ENCODE measurements at regions not wholly inside any gene's neighbourhood (a gene's known extent, or its start where the extent isn't known, plus 50 kb on each side); places are given as distances from the start of the nearest gene placed in this dataset.

- Histone ChIP-seq H3K27me3 (ENCODE audit: control insufficient read depth, insufficient read depth, low read length) (no peaks in the 10 kb centered on the region), H3K36me3 (ENCODE audit: control insufficient read depth, insufficient read depth, low read length) (no peaks in the 10 kb centered on the region), H3K4me3 (ENCODE audit: low read length) (no peak overlapping the region), H3K9me3 (ENCODE audit: control insufficient read depth, low read depth, low read length) (no peaks in the 10 kb centered on the region), H3K4me1 (ENCODE audit: control insufficient read depth, insufficient read depth, low read length) (no peaks in the 10 kb centered on the region), H3K27ac (ENCODE audit: low read length) (no peak overlapping the region)
- no CpG with 5 or more reads among the region's 3 CpGs for WGBS (ENCODE audit: insufficient coverage, low lambda C conversion rate)
- no peak for DNase-seq
These were observed 77.1 kb upstream of the COL3A1 start for GRCh38 chr2:188897096-188897495.

- H3K27me3 ChIP-seq (ENCODE audit: control insufficient read depth, insufficient read depth, low read length) = no peaks in the 10 kb centered on the region
- H3K4me1 ChIP-seq (ENCODE audit: control insufficient read depth, insufficient read depth, low read length) = no peaks in the 10 kb centered on the region
- H3K4me3 ChIP-seq (ENCODE audit: low read length) = no peak overlapping the region
- 100% methylated on average over 1 of the region's 4 CpGs for WGBS (ENCODE audit: insufficient coverage, low lambda C conversion rate)
- no peak overlapping the region for H3K27ac ChIP-seq (ENCODE audit: low read length)
- H3K36me3 ChIP-seq (ENCODE audit: control insufficient read depth, insufficient read depth, low read length) = no peaks in the 10 kb centered on the region
- DNase-seq = no peak
- no peaks in the 10 kb centered on the region for H3K9me3 ChIP-seq (ENCODE audit: control insufficient read depth, low read depth, low read length)
These were observed 75.9 kb upstream of the COL3A1 start for GRCh38 chr2:188898261-188898660.

DNA sequence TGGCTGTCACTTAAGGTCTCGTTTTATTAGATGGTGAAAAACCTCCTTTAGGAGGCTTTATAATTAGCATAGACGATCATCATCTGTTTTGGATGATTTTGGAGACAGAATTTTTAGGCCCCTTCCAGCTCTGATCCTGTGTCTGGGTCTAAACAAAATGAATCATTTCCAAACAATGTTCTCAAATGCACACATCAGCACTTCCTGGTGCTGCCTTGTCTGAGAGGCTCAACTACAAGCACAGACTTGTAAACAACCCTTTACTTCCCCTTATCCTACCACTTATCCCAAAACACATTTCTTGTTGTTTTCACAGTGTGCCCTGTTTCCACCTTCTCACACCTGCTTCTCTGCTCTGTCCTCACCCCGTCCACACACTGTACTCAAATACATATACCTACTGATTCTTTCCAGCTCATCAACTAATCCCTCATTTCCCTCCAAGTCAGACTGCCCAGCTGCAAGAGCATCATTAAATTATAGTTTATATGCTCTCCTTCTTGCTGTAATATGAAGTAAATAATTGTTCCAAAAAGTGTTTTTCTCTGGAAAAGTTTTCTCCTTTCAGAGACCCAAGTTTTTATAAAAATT, 71.2 kb upstream of the COL3A1 start:
- Histone ChIP-seq H3K27me3 (ENCODE audit: control insufficient read depth, insufficient read depth, low read length) (no peaks in the 10 kb centered on the region), H3K9me3 (ENCODE audit: control insufficient read depth, low read depth, low read length) (no peaks in the 10 kb centered on the region), H3K27ac (ENCODE audit: low read length) (no peak overlapping the region), H3K4me3 (ENCODE audit: low read length) (no peak overlapping the region), H3K4me1 (ENCODE audit: control insufficient read depth, insufficient read depth, low read length) (no peaks in the 10 kb centered on the region), H3K36me3 (ENCODE audit: control insufficient read depth, insufficient read depth, low read length) (no peaks in the 10 kb centered on the region)
- 90% methylated on average over 2 of the region's 3 CpGs for WGBS (ENCODE audit: insufficient coverage, low lambda C conversion rate)
- DNase-seq = no peak

DNA sequence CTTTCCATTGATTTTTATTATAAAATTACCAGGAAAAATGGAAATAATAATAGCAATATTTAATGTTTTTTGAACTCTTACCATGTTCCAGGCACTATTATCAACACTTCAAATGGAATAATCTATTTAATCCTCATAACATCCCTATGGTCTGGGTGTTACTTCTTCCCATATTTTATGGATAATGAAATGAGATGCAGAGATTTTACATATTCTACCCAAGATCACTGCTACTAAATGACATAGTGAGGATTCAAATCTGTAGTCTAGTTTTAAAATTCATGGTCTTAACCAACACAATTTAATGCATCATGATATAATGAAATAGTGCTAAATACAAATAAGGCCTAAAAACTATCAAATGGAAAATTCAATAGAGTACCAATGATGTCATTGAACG, 70.4 kb upstream of the COL3A1 start:
- WGBS (ENCODE audit: insufficient coverage, low lambda C conversion rate) = 100% methylated on average over 1 of the region's 1 CpG
- H3K4me1 ChIP-seq (ENCODE audit: control insufficient read depth, insufficient read depth, low read length) = no peaks in the 10 kb centered on the region

DNA sequence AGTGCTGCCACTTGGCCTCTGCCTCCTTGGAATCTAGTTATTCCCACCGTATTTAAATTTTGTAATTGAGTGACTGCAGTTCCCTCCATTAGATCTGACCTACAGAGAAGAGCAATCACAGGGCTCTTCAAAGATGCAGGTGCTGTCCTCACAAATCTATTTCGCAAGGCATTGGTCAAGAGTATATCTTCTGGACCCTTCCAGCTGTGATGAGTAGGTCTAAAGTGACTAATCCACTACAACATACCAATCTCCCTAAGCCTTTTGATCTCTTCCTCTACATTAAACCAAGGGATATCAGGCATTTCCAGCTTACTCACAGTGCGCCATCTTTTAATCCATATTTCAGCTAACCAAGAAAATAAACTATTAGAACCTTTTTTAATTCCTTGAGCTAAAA, 65.1 kb upstream of the COL3A1 start:
- Histone ChIP-seq H3K9me3 (ENCODE audit: control insufficient read depth, low read depth, low read length) (no peaks in the 10 kb centered on the region), H3K36me3 (ENCODE audit: control insufficient read depth, insufficient read depth, low read length) (no peaks in the 10 kb centered on the region), H3K4me3 (ENCODE audit: low read length) (no peak overlapping the region), H3K4me1 (ENCODE audit: control insufficient read depth, insufficient read depth, low read length) (no peaks in the 10 kb centered on the region), H3K27me3 (ENCODE audit: control insufficient read depth, insufficient read depth, low read length) (no peaks in the 10 kb centered on the region), H3K27ac (ENCODE audit: low read length) (no peak overlapping the region)
- DNase-seq = no peak
- WGBS (ENCODE audit: insufficient coverage, low lambda C conversion rate) = 100% methylated on average over 2 of the region's 3 CpGs

More for the DNA sequence above, 70.4 kb upstream of the COL3A1 start:
- Histone ChIP-seq H3K27ac (ENCODE audit: low read length) (no peak overlapping the region), H3K9me3 (ENCODE audit: control insufficient read depth, low read depth, low read length) (no peaks in the 10 kb centered on the region), H3K27me3 (ENCODE audit: control insufficient read depth, insufficient read depth, low read length) (no peaks in the 10 kb centered on the region), H3K4me3 (ENCODE audit: low read length) (no peak overlapping the region), H3K36me3 (ENCODE audit: control insufficient read depth, insufficient read depth, low read length) (no peaks in the 10 kb centered on the region)
- DNase-seq = no peak

- H3K27me3 ChIP-seq (ENCODE audit: control insufficient read depth, insufficient read depth, low read length) = no peaks in the 10 kb centered on the region
- no peaks in the 10 kb centered on the region for H3K9me3 ChIP-seq (ENCODE audit: control insufficient read depth, low read depth, low read length)
- H3K36me3 ChIP-seq (ENCODE audit: control insufficient read depth, insufficient read depth, low read length) = no peaks in the 10 kb centered on the region
- DNase-seq = no peak
- H3K27ac ChIP-seq (ENCODE audit: low read length) = no peak overlapping the region
- no peak overlapping the region for H3K4me3 ChIP-seq (ENCODE audit: low read length)
- no peaks in the 10 kb centered on the region for H3K4me1 ChIP-seq (ENCODE audit: control insufficient read depth, insufficient read depth, low read length)
These were observed 57.4 kb upstream of the COL3A1 start for GRCh38 chr2:188916736-188917135.

DNA sequence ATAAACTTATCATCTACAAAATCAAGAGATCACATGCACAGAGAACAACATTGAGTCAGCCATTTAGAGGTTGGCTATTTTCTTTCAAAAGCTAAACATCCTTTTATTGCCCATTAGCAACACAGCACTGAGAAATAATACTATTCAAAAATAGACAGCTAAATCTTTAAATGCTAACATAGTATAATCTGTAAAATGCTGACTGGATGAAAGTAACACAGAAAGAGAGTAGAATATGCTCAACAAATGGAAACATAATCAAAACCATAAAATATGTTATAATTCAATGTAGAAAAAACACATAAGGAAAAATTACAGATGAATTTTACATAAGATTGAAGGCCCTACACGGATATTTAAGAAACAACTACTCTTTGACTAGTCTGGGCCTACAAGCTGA, 56.5 kb upstream of the COL3A1 start:
- no peaks in the 10 kb centered on the region for H3K36me3 ChIP-seq (ENCODE audit: control insufficient read depth, insufficient read depth, low read length)
- no peak overlapping the region for H3K4me3 ChIP-seq (ENCODE audit: low read length)
- no peak overlapping the region for H3K27ac ChIP-seq (ENCODE audit: low read length)
- no peak for DNase-seq
- no peaks in the 10 kb centered on the region for H3K9me3 ChIP-seq (ENCODE audit: control insufficient read depth, low read depth, low read length)
- WGBS (ENCODE audit: insufficient coverage, low lambda C conversion rate) = no CpG with 5 or more reads among the region's 1 CpG
- no peaks in the 10 kb centered on the region for H3K4me1 ChIP-seq (ENCODE audit: control insufficient read depth, insufficient read depth, low read length)
- H3K27me3 ChIP-seq (ENCODE audit: control insufficient read depth, insufficient read depth, low read length) = no peaks in the 10 kb centered on the region

- Histone ChIP-seq H3K27me3 (ENCODE audit: control insufficient read depth, insufficient read depth, low read length) (no peaks in the 10 kb centered on the region), H3K4me3 (ENCODE audit: low read length) (no peak overlapping the region), H3K9me3 (ENCODE audit: control insufficient read depth, low read depth, low read length) (no peaks in the 10 kb centered on the region), H3K4me1 (ENCODE audit: control insufficient read depth, insufficient read depth, low read length) (no peaks in the 10 kb centered on the region), H3K27ac (ENCODE audit: low read length) (no peak overlapping the region), H3K36me3 (ENCODE audit: control insufficient read depth, insufficient read depth, low read length) (no peaks in the 10 kb centered on the region)
- DNase-seq = no peak
- WGBS (ENCODE audit: insufficient coverage, low lambda C conversion rate) = 62% methylated on average over 2 of the region's 2 CpGs
These were observed 54.3 kb upstream of the COL3A1 start for GRCh38 chr2:188919824-188920223.

DNA sequence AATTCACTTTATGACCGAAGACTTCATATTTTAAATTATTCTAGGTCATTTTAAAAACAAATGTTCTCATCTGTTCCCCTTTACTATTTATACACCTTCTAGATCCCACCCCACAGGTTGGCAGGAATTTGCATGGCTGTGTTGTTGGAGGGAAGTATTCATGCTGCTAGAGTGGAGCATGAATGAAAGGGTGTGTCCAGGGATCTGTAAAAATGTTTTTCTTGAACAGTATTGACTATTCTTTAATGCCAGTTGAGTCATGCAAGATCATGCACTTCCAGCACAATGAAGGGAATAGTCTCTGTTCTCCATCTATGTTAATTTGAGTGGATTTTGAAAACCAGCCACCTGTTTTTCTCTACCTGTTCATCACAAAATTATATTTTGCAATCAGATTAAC, 52.0 kb upstream of the COL3A1 start:
- H3K4me1 ChIP-seq (ENCODE audit: control insufficient read depth, insufficient read depth, low read length) = no peaks in the 10 kb centered on the region
- H3K27ac ChIP-seq (ENCODE audit: low read length) = no peak overlapping the region
- WGBS (ENCODE audit: insufficient coverage, low lambda C conversion rate) = 100% methylated on average over 1 of the region's 1 CpG
- DNase-seq = no peak
- H3K4me3 ChIP-seq (ENCODE audit: low read length) = no peak overlapping the region
- H3K36me3 ChIP-seq (ENCODE audit: control insufficient read depth, insufficient read depth, low read length) = no peaks in the 10 kb centered on the region
- no peaks in the 10 kb centered on the region for H3K27me3 ChIP-seq (ENCODE audit: control insufficient read depth, insufficient read depth, low read length)
- no peaks in the 10 kb centered on the region for H3K9me3 ChIP-seq (ENCODE audit: control insufficient read depth, low read depth, low read length)

All from large intestine (tissue), 3 donors.